ENCODE measurements at regions not wholly inside any gene's neighbourhood (a gene's known extent, or its start where the extent isn't known, plus 50 kb on each side); places are given as distances from the start of the nearest gene placed in this dataset.

DNA sequence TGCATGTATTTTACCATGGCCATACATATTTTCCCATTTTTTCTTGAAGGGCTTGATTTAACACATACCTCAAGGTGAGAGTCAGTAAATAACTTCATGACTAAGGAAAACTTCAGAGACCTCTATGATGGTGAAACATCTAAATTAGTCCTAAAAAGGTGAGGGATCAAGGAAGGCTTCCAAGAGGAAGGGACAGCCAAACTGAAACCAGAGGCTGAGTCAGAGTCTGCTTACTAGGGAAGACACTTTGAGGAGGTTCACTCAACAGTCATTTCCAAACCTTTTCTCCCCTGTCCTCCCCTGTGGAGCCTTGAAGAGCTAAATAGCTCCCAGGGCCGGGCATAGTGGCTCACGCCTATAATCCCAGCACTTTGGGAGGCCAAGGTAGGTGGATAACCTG lies 206.6 kb downstream of the SHQ1 start (continued):
- no peak for TF ChIP-seq BACH1 (IDR thresholded peaks at IDR 0.05; ENCODE audit: low read length)
- TF ChIP-seq POLR2AphosphoS5 (IDR thresholded peaks at IDR 0.05; ENCODE audit: low read depth, low read length), result no peak

Measured in H1 (cell line).